Suprapubic skin (tissue), 3 donors: ENCODE measurements at regions not wholly inside any gene's neighbourhood (a gene's known extent, or its start where the extent isn't known, plus 50 kb on each side); places are given as distances from the start of the nearest gene placed in this dataset.

ENCODE experiments used
- CTCF ChIP-seq, 2 donors: fragments of 200-600 bp in 1 of 2; fragments of 450-650 bp in 1 of 2; sonication (generic) in 1 of 2; IDR thresholded peaks; one replicate each; pipeline ENCODE4 v1.5.1; 2016 to 2019; ENCODE audit warnings: antibody characterized with exemption in 2 of 2, mild to moderate bottlenecking in 1 of 2, moderate library complexity in 1 of 2
- EP300 ChIP-seq: sonication (generic); formaldehyde crosslinking; IDR thresholded peaks from one replicate; pipeline ENCODE4 v1.6.1; 2017; ENCODE audit warnings: antibody characterized with exemption
- POLR2A ChIP-seq, 2 donors: fragments of 450-650 bp; IDR thresholded peaks; one replicate each; pipeline ENCODE4 v1.6.1; 2017; ENCODE audit warnings: antibody characterized with exemption in 2 of 2, mild to moderate bottlenecking in 2 of 2, moderate library complexity in 2 of 2

- TF ChIP-seq CTCF (IDR thresholded peaks at IDR 0.05) = no peak
- TF ChIP-seq POLR2A (IDR thresholded peaks at IDR 0.05) = no peak
- no peak for TF ChIP-seq EP300
These were observed 296.5 kb upstream of the ADGRL4 start for GRCh38 chr1:79303040-79303439.
